ENCODE measurements at regions not wholly inside any gene's neighbourhood (a gene's known extent, or its start where the extent isn't known, plus 50 kb on each side); places are given as distances from the start of the nearest gene placed in this dataset.

DNA sequence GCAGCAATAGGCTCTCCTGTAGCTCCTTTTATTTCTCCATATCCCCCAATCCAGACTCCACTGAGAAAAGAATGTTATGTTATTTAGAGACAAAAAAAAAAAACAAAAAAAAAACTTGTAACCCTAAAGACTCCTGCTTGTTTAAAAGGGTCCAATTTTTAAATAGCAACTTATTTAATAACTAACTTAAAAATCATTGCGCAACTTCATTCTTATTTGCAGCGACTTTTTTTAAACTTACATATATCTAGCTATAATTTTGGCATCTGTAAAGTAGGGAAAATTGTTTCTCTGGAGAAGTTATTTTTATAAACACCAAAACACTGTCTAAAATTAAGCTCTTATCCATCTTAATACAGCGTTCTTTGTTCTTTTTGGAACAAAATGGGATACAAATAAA is 59.0 kb upstream of the ZC3HAV1 start:
- TF ChIP-seq TAF1 (IDR thresholded peaks at IDR 0.05; ENCODE audit: low read depth) (no peak), EP300 (IDR thresholded peaks at IDR 0.05; ENCODE audit: borderline replicate concordance) (no peak), NFIC (IDR thresholded peaks at IDR 0.05) (no peak), EGR1 (IDR thresholded peaks at IDR 0.05) (no peak)
